ENCODE measurements at regions not wholly inside any gene's neighbourhood (a gene's known extent, or its start where the extent isn't known, plus 50 kb on each side); places are given as distances from the start of the nearest gene placed in this dataset.

DNA sequence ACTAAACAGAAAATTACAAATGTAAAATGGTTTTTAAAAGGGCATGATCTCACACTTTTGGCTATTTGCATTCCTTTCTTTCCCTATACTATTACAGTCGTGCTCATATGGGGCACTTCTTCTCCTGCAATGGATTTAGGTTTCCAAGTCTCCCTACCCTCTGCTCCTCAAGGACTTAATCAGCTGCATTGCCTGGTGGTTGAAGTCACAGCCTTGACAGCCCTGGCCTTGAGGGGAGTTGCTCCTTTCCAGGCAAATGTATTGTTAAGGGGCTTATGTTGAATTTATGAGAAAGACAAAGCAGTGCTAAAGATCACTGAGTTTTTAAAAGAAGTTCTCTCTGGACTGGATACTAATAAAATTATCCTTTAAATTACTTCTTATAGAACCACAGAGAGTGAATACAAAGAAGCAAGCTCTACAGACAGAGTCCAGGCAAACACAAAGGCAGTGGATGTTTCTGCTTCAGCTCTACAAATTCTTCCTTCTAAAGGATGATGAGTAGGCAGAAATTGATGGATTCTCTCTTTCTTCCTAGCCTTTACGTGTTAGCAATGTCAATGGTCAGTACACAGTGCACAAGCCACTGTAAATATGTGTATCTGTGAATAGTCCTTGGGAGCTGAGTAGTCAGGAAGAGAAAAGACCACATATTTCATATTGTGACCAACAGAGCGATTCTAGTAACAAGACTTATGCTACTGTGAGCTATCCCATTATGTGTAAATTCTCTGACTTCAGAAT lies 390.9 kb downstream of the TBC1D4 start:
- CTCF ChIA-PET, result interaction anchor here (1.1 kb wide), 1 partner anchor 129 kb away, joined by 3 read pairs; no protein-coding TSS in a partner anchor

DNA sequence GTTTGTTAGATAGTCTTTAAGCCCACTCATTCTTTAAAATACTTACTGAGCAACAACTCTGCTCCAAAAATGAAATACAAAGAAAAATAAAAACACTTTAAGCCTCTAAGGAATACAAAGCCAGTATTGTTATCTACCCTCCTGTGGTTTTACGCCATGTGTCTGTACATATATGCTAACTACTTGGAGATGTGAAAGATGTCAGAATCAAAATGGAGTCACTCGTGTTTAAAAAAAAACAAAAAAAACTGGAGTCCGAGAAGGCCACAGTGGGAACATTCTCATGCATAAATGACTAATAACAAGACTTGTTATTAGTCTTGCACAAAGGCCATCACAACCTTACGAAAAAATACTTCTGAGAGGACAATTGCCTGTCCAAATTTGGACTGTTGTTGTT lies 393.1 kb downstream of the TBC1D4 start:
- Mint-ChIP-seq H3K27me3 (no peaks in the 10 kb centered on the region), H3K27ac (no peak overlapping the region), H3K9me3 (no peaks in the 10 kb centered on the region), H3K4me3 (no peak overlapping the region), H3K4me1 (no peaks in the 10 kb centered on the region), H3K36me3 (ENCODE audit: low read depth) (no peaks in the 10 kb centered on the region)
- POLR2A ChIA-PET, result no interaction called here
- no peak for DNase-seq
- CTCF ChIA-PET, result no interaction called here

More for the DNA sequence above, 390.9 kb downstream of the TBC1D4 start:
- no peak for DNase-seq
- H3K36me3 Mint-ChIP-seq (ENCODE audit: low read depth), result no peaks in the 10 kb centered on the region
- H3K27ac Mint-ChIP-seq, result no peak overlapping the region
- no peaks in the 10 kb centered on the region for H3K27me3 Mint-ChIP-seq
- POLR2A ChIA-PET, result no interaction called here
- H3K9me3 Mint-ChIP-seq, result no peaks in the 10 kb centered on the region
- no peak overlapping the region for H3K4me3 Mint-ChIP-seq
- H3K4me1 Mint-ChIP-seq, result no peaks in the 10 kb centered on the region

DNA sequence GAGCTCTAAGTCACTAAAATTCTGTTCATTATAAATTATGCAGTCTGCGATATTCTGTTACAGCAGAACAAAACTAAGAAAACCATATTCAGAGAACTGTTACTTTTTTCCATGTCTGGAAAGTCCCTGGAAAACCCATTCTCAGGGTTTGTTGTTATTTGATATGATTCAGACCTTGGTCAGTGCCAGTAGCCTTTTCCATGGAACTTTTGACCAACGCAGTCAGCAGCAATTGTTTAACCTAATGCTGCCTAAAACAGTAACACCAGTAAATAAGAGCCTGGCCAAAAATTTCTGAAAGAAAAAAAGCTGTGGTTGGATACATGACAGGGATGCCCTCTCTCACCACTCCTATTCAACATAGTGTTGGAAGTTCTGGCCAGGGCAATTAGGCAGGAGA lies 402.7 kb downstream of the TBC1D4 start:
- no peak for DNase-seq
- POLR2A ChIA-PET, result no interaction called here
- Mint-ChIP-seq H3K4me3 (no peak overlapping the region), H3K9me3 (no peaks in the 10 kb centered on the region), H3K27me3 (no peaks in the 10 kb centered on the region), H3K36me3 (ENCODE audit: low read depth) (no peaks in the 10 kb centered on the region), H3K4me1 (no peaks in the 10 kb centered on the region), H3K27ac (no peak overlapping the region)
- CTCF ChIA-PET, result no interaction called here

DNA sequence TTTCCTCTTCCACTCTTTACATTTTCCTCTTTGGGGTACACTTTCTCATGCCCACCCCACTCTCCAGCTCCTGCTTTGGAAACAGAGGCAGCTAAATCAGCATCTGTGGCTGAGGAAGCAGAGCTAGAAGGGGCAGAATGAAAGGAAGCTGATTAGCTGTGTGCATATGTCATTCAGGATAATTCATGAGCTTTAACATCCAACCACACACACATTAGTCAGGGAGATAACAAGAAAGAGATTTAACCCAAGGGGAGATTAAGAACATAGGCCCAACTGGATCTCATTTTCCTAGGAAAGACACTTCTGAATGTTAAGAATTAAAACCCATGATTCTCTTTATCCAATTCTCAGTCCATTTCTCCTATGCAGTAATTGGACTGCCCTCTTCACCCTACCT lies 405.5 kb downstream of the TBC1D4 start:
- ChIA-PET CTCF (no interaction called here), POLR2A (no interaction called here)
- Mint-ChIP-seq H3K4me3 (no peak overlapping the region), H3K27ac (no peak overlapping the region), H3K4me1 (no peaks in the 10 kb centered on the region), H3K36me3 (ENCODE audit: low read depth) (no peaks in the 10 kb centered on the region), H3K9me3 (no peaks in the 10 kb centered on the region), H3K27me3 (no peaks in the 10 kb centered on the region)
- no peak for DNase-seq

DNA sequence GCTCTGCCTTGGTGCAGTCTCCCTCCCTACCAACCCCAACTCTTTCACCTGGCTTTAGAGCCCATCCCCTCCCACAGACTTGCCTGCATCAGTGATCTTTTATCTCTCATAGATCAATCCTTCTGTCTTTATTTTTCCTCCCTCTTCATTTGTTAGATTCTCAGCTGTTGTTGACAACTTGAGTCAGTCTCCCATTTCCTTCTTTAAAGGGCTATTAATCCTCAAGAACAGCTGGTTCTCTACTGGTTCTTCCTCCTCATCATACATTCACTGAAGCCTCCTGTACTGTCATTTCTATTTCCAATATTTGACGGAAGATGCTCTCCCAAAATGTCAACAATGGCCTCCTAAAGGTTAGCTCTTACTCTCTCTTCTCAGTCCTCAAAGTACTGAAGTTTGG lies 408.2 kb downstream of the TBC1D4 start:
- no peak overlapping the region for H3K4me3 Mint-ChIP-seq
- H3K27me3 Mint-ChIP-seq, result no peaks in the 10 kb centered on the region
- H3K36me3 Mint-ChIP-seq (ENCODE audit: low read depth), result no peaks in the 10 kb centered on the region
- H3K9me3 Mint-ChIP-seq, result no peaks in the 10 kb centered on the region
- no peak overlapping the region for H3K27ac Mint-ChIP-seq
- POLR2A ChIA-PET, result no interaction called here
- H3K4me1 Mint-ChIP-seq, result no peaks in the 10 kb centered on the region
- DNase-seq, result no peak
- CTCF ChIA-PET, result no interaction called here

DNA sequence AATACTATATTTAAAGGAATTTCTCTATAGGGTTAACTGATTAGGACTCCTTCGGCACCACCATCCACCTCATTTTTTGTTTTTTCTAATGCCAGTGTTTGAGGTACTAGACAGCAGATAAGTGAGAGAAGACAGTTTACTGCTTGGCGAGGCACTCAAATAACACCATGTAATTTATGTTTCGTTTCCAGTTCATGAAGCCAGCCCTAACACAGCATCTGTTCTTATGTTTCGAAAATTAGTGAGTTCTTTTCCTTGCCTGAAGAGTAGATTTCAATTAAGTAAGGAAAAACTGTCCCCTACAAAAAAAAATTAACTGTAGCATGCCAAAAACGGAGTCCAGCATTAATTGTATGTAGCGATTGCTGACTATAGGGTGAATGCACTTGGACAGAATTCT lies 409.1 kb downstream of the TBC1D4 start:
- DNase-seq, result no peak
- CTCF ChIA-PET, result no interaction called here
- Mint-ChIP-seq H3K27ac (no peak overlapping the region), H3K4me1 (no peaks in the 10 kb centered on the region), H3K9me3 (no peaks in the 10 kb centered on the region), H3K36me3 (ENCODE audit: low read depth) (no peaks in the 10 kb centered on the region), H3K4me3 (no peak overlapping the region), H3K27me3 (no peaks in the 10 kb centered on the region)
- POLR2A ChIA-PET, result no interaction called here

DNA sequence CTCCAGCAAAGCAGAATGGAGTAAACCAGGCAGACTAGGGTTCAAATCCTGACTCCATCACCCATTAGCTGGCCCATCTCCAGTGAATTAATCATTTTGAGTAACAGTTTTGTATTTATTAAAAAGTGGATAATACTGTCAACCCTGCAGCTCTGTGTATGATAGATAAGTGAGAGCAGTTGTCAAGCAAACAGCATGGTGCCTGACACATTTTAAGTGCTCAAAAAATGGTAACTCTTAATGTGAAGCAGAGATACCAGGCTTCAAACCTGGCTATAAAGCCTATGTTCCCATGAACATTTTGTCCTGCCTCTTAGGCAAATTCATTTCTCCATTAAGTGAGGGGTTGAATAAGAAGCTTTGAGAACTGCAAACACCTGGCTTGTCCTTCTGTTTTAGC lies 409.6 kb downstream of the TBC1D4 start:
- no peak for DNase-seq
- POLR2A ChIA-PET, result no interaction called here
- no peaks in the 10 kb centered on the region for H3K4me1 Mint-ChIP-seq
- H3K9me3 Mint-ChIP-seq, result no peaks in the 10 kb centered on the region
- H3K4me3 Mint-ChIP-seq, result no peak overlapping the region
- no peak overlapping the region for H3K27ac Mint-ChIP-seq
- H3K36me3 Mint-ChIP-seq (ENCODE audit: low read depth), result no peaks in the 10 kb centered on the region
- CTCF ChIA-PET, result no interaction called here
- no peaks in the 10 kb centered on the region for H3K27me3 Mint-ChIP-seq

DNA sequence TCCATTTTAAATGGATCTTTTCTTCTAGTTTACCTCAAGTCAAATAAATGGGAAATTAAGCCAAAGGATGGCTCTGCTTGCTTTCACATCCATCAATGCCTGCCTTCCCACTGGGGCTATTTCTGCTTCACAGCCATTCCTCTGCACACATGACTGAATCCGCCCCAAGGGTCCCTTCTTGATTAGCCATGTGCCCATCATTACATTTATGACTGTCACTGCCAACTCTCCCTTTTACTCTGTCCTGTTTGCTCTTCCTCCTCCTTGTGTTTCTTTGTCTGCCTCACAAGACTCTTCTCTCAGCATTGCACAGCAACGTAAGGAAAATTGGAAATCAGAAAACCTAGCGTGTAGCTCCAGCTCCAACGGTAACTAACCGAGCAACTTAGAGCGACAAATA lies 410.2 kb downstream of the TBC1D4 start:
- Mint-ChIP-seq H3K4me1 (no peaks in the 10 kb centered on the region), H3K9me3 (no peaks in the 10 kb centered on the region), H3K27me3 (no peaks in the 10 kb centered on the region), H3K36me3 (ENCODE audit: low read depth) (no peaks in the 10 kb centered on the region), H3K4me3 (no peak overlapping the region), H3K27ac (no peak overlapping the region)
- CTCF ChIA-PET, result no interaction called here
- POLR2A ChIA-PET, result no interaction called here
- DNase-seq, result no peak

DNA sequence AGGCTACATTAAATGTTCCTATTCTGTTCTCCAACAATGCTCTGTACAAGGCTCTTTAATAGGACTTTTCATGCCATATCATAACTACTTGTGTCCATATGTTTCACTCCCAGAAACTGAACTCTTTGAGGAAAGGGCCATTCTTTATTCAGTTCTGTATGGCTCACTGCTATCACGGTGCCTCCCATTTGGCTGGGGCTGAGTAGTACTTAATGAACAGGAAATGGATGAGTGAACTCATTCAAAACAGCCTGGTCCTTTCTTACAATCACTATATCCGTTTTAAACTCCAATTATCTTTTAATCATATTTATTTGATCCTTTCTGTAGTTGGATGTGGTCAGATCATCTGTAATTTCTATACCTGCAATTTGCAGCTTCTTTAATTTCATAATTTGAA lies 410.6 kb downstream of the TBC1D4 start:
- no peaks in the 10 kb centered on the region for H3K9me3 Mint-ChIP-seq
- H3K36me3 Mint-ChIP-seq (ENCODE audit: low read depth), result no peaks in the 10 kb centered on the region
- H3K27me3 Mint-ChIP-seq, result no peaks in the 10 kb centered on the region
- no peak for DNase-seq
- H3K4me1 Mint-ChIP-seq, result no peaks in the 10 kb centered on the region
- CTCF ChIA-PET, result no interaction called here
- no peak overlapping the region for H3K4me3 Mint-ChIP-seq
- POLR2A ChIA-PET, result no interaction called here
- no peak overlapping the region for H3K27ac Mint-ChIP-seq

DNA sequence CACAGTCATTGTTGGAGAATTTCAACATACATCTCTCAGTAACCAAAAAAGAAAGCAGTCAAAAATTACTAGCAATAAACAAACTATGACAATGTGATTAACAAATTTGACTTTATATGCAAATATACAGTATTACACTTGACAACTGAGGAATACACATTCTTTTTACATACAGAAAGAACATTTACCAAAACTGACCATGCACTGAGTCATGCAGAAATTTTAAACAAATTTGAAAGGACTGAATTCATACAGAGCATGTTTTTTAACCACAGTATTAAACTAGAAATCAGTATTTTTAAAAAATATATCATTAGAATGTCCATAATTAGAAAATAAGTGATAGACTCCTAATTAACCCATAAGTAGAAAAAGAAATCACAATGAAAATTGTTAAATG lies 420.1 kb downstream of the TBC1D4 start:
- Mint-ChIP-seq H3K36me3 (ENCODE audit: low read depth) (no peaks in the 10 kb centered on the region), H3K4me1 (no peaks in the 10 kb centered on the region), H3K9me3 (no peaks in the 10 kb centered on the region), H3K27ac (no peak overlapping the region), H3K27me3 (no peaks in the 10 kb centered on the region), H3K4me3 (no peak overlapping the region)
- POLR2A ChIA-PET, result no interaction called here
- no peak for DNase-seq
- CTCF ChIA-PET, result no interaction called here

DNA sequence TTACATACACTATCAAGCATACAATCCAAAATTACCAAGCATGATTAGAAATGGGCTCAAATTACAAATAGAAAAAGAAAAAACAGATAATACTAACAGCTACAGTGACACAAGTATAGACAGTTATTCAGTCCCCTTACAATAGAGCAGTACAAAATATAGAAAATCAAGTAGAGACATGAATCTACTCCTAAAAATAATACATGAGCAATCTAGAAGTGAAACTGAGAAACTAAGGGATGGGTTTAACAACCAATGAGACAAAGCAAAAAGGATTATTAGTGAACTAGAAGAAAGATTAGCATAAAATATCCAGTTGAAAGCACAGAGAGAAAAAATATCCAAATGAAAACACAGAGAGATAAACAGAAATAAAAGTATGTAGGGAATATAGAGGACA lies 426.7 kb downstream of the TBC1D4 start:
- Mint-ChIP-seq H3K27ac (no peak overlapping the region), H3K9me3 (no peaks in the 10 kb centered on the region), H3K4me1 (no peaks in the 10 kb centered on the region), H3K27me3 (peaks cover 1% of the 10 kb centered on the region), H3K36me3 (ENCODE audit: low read depth) (no peaks in the 10 kb centered on the region), H3K4me3 (no peak overlapping the region)
- CTCF ChIA-PET, result no interaction called here
- POLR2A ChIA-PET, result no interaction called here
- DNase-seq, result no peak

DNA sequence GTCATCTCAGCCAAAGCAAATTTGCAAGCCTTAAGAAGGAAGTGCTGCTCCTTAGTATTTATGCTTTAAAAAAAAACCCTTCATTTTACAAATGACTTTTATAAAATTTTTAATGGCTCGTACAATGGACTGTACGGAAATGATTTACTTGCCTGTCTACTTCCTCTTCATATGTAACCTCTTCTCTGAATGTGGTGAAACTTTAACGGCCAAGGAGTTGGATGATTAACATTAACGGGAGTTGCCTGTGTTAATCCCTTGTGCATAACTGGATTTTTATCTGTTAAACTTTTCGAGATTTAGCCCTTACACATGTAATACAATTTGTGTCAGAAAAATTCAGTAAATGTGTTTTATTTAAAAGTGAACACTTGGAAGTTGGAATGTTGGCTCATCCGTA lies 429.4 kb downstream of the TBC1D4 start:
- Mint-ChIP-seq H3K36me3 (ENCODE audit: low read depth) (no peaks in the 10 kb centered on the region), H3K27me3 (peaks cover 1% of the 10 kb centered on the region), H3K4me3 (no peak overlapping the region), H3K9me3 (no peaks in the 10 kb centered on the region), H3K27ac (no peak overlapping the region), H3K4me1 (no peaks in the 10 kb centered on the region)
- POLR2A ChIA-PET, result no interaction called here
- CTCF ChIA-PET, result no interaction called here
- DNase-seq, result no peak

DNA sequence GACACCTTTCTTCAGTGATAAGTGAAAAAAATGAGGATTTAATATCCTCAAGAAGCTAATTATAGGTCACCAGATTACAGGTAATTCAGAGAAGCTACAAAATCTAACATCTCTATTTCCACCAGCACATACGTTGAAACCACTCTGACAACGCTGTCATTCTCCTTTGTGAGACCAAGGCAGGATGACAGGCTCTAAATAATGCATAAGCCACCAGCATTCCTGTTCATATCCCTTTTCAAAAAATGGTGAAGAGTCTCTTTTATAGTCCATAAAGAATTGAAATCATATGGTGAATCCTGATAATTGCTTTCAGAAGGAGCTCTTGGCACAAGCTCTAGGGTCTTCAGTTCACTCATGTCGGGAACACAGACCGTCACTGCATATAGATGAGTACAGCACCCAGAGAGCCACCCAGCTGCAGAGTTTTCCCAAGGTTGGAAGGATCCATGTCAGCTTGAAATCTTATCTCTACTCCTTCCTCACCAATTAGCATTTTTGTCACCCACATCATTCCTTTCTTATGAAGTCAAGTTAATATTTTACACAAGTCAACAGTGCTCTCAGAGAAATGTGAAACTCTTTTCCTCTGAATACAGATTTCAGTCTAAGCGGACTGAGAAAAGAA lies 431.4 kb downstream of the TBC1D4 start:
- no peaks in the 10 kb centered on the region for H3K4me1 Mint-ChIP-seq
- ChIA-PET POLR2A (no interaction called here), CTCF (no interaction called here)
- H3K9me3 Mint-ChIP-seq, result no peaks in the 10 kb centered on the region
- DNase-seq, result no peak
- peaks cover 1% of the 10 kb centered on the region for H3K27me3 Mint-ChIP-seq
- H3K4me3 Mint-ChIP-seq, result no peak overlapping the region
- no peak overlapping the region for H3K27ac Mint-ChIP-seq
- no peaks in the 10 kb centered on the region for H3K36me3 Mint-ChIP-seq (ENCODE audit: low read depth)

DNA sequence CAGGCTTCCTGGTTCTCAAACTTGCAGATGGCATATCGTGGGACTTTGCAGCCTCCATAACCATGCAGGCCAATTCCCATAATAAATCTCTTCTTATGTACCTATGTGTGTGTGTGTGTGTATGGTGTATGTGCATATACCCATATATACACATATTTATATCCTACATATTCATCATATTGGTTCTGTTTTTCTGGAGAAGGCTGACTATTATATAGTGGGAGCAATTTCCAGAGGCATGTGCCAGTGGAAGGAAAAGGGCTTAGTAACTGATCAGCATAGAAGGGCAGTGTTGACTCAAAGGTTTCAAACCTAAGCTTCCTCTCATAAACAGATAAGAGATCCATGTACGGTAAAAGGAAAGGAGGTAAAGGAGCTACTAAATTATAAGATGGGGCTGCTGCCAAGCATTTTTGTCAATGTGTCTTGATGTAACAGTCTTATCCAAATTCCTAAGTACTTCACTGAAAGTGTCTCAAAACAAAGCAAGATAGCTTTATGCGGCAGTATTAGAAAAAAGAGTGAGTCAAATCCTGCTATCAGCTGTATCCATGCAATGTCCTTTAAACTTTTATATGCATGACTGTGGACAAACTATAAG lies 432.1 kb downstream of the TBC1D4 start:
- H3K36me3 Mint-ChIP-seq (ENCODE audit: low read depth), result no peaks in the 10 kb centered on the region
- H3K27me3 Mint-ChIP-seq, result peaks cover 1% of the 10 kb centered on the region
- H3K4me3 Mint-ChIP-seq, result no peak overlapping the region
- no peaks in the 10 kb centered on the region for H3K9me3 Mint-ChIP-seq
- POLR2A ChIA-PET, result no interaction called here
- CTCF ChIA-PET, result no interaction called here
- H3K27ac Mint-ChIP-seq, result no peak overlapping the region
- H3K4me1 Mint-ChIP-seq, result no peaks in the 10 kb centered on the region
- DNase-seq, result no peak

Data from activated CD4-positive, alpha-beta memory T cell treated with anti-CD3 and anti-CD28 coated beads, Interleukin-2, amount 10 ng/mL, durations not matched to agents 7 days and 5 days (primary cell).